A549 (cell line): ENCODE measurements at regions not wholly inside any gene's neighbourhood (a gene's known extent, or its start where the extent isn't known, plus 50 kb on each side); places are given as distances from the start of the nearest gene placed in this dataset.

ENCODE experiments used
- ATAC-seq, 2 experiments: fragments of 200-7000 bp in 1 of 2; fragments of >200 bp in 1 of 2; cut with Nextera tagmentation in 1 of 2; cut with Tn5 transposase in 1 of 2; 3 replicates each; pipeline versions ENCODE4 v1.8.0 to v1.9.1; 2018 to 2020; ENCODE audit warnings: mild to moderate bottlenecking in 1 of 2, moderate library complexity in 1 of 2
- CTCF ChIA-PET: fragments of 300-600 bp; sonication (Branson Sonifier 250); formaldehyde crosslinking; extraction: SDS; loops from one replicate; lab custom pipeline; 2021; ENCODE audit warnings: antibody characterized with exemption, inconsistent platforms; lab: Yijun Ruan, JAX
- POLR2A ChIA-PET: fragments of 350-600 bp; formaldehyde crosslinking; extraction: SDS; loops from one replicate; lab custom pipeline; 2021; ENCODE audit warnings: antibody characterized with exemption, inconsistent platforms; lab: Yijun Ruan, JAX
- DNase-seq, 2 experiments: peaks; one replicate each; pipeline versions ENCODE4 v3.0.0 to v3.0.0-alpha.2; 2011 to 2016; ENCODE audit warnings: low read depth in 1 of 2, low spot score in 1 of 2
- FAIRE-seq: peaks from 2 replicates; lab custom pipeline; 2011; peaks lifted over from hg19 to GRCh38; lab: Jason Lieb, UNC
- H3K27ac ChIP-seq, 2 experiments: fragments of >200 bp; sonication (Bioruptor Twin); formaldehyde crosslinking; 3 replicates each; pipeline ENCODE4 v1.5.1; 2016 to 2017
- H3K4me1 ChIP-seq: fragments of >200 bp; sonication (Bioruptor Twin); formaldehyde crosslinking; 3 replicates; pipeline ENCODE4 v1.6.1; 2016
- H3K4me2 ChIP-seq: fragments of >200 bp; sonication (Bioruptor Twin); formaldehyde crosslinking; 3 replicates; pipeline ENCODE4 v1.6.1; 2016
- H3K4me3 ChIP-seq: fragments of >200 bp; sonication (Bioruptor Twin); formaldehyde crosslinking; 3 replicates; pipeline ENCODE4 v1.5.1; 2016
- H3K9me3 ChIP-seq: fragments of >200 bp; sonication (Bioruptor Twin); formaldehyde crosslinking; 3 replicates; pipeline ENCODE4 v1.6.1; 2016
- BCL3 ChIP-seq: fragments of >200 bp; sonication (Bioruptor Twin); formaldehyde crosslinking; IDR thresholded peaks from 3 replicates; pipeline ENCODE4 v1.6.1; 2016
- CBX2 ChIP-seq: fragments of 200-600 bp; sonication (generic); IDR thresholded peaks from 2 replicates; pipeline ENCODE4 v1.6.1; 2016; ENCODE audit warnings: low read depth, mild to moderate bottlenecking, borderline replicate concordance
- CBX8 ChIP-seq: fragments of 200-600 bp; sonication (generic); IDR thresholded peaks from 2 replicates; pipeline ENCODE4 v1.6.1; 2016
- CTCF ChIP-seq: fragments of >200 bp; sonication (Bioruptor Twin); formaldehyde crosslinking; IDR thresholded peaks from 3 replicates; pipeline ENCODE4 v1.5.1; 2016
- EP300 ChIP-seq, 2 experiments: fragments of >200 bp; sonication (Bioruptor Twin); formaldehyde crosslinking; IDR thresholded peaks; 2 replicates in 1 of 2; 3 replicates in 1 of 2; pipeline ENCODE4 v1.6.1; 2016 to 2017
- ESRRA ChIP-seq: fragments of 150-350 bp; IDR thresholded peaks from 2 replicates; pipeline ENCODE4 v1.6.1; 2014; ENCODE audit warnings: mild to moderate bottlenecking, low read length, borderline replicate concordance
- FOSB ChIP-seq: fragments of 250-450 bp; sonication (Bioruptor Pico); IDR thresholded peaks from 2 replicates; pipeline ENCODE4 v1.5.0; 2020; ENCODE audit warnings: mild to moderate bottlenecking, moderate library complexity
- GATA3 ChIP-seq: IDR thresholded peaks from 2 replicates; pipeline ENCODE4 v1.6.1; 2012; ENCODE audit warnings: borderline replicate concordance
- HES2 ChIP-seq: fragments of >200 bp; sonication (Bioruptor Twin); formaldehyde crosslinking; IDR thresholded peaks from 2 replicates; pipeline ENCODE4 v1.6.1; 2016
- HEYL ChIP-seq: fragments of 250-450 bp; sonication (Bioruptor Pico); IDR thresholded peaks from 2 replicates; pipeline ENCODE4 v1.8.0; 2021; ENCODE audit warnings: mild to moderate bottlenecking, moderate library complexity
- HMGXB4 ChIP-seq: fragments of 250-450 bp; sonication (Bioruptor Pico); IDR thresholded peaks from 2 replicates; pipeline ENCODE4 v1.5.0; 2021; ENCODE audit warnings: mild to moderate bottlenecking, moderate library complexity, borderline replicate concordance
- HOXA7 ChIP-seq: fragments of 250-450 bp; sonication (Bioruptor Pico); IDR thresholded peaks from 2 replicates; pipeline ENCODE4 v1.5.0; 2020; ENCODE audit warnings: mild to moderate bottlenecking, moderate library complexity
- HOXB5 ChIP-seq: fragments of 250-450 bp; sonication (Bioruptor Pico); IDR thresholded peaks from 2 replicates; pipeline ENCODE4 v1.5.0; 2020; ENCODE audit warnings: mild to moderate bottlenecking, moderate library complexity
- KDM5A ChIP-seq: fragments of 200-600 bp; sonication (generic); IDR thresholded peaks from 2 replicates; pipeline ENCODE4 v1.6.1; 2016; ENCODE audit warnings: antibody characterized with exemption, mild to moderate bottlenecking
- MYC ChIP-seq: IDR thresholded peaks from 2 replicates; pipeline ENCODE4 v1.6.1; 2012; ENCODE audit warnings: mild to moderate bottlenecking, inconsistent platforms, low read length, improper control_type of control experiment, borderline replicate concordance
- NFE2L2 ChIP-seq: fragments of 150-350 bp; conservative IDR thresholded peaks from 2 replicates; pipeline ENCODE4 v1.6.1; 2014; ENCODE audit warnings: low read length
- NR3C1 ChIP-seq: fragments of >200 bp; sonication (Bioruptor Twin); formaldehyde crosslinking; IDR thresholded peaks from 3 replicates; pipeline ENCODE4 v1.6.1; 2017
- PHF8 ChIP-seq: fragments of 200-600 bp; sonication (generic); IDR thresholded peaks from 2 replicates; pipeline ENCODE4 v1.6.1; 2016; ENCODE audit warnings: low read depth, mild to moderate bottlenecking, antibody characterized with exemption, moderate library complexity, borderline replicate concordance
- POLR2A ChIP-seq: IDR thresholded peaks from 2 replicates; pipeline ENCODE4 v1.6.1; 2012; ENCODE audit warnings: mild to moderate bottlenecking, low read length
- RAD21 ChIP-seq, 2 experiments: fragments of >200 bp in 1 of 2; sonication (Bioruptor Twin) in 1 of 2; formaldehyde crosslinking in 1 of 2; IDR thresholded peaks in 1 of 2; conservative IDR thresholded peaks in 1 of 2; 2 replicates in 1 of 2; 3 replicates in 1 of 2; pipeline ENCODE4 v1.6.1; 2012 to 2018; ENCODE audit warnings: inconsistent platforms in 1 of 2
- RARB ChIP-seq: fragments of 250-450 bp; sonication (Bioruptor Pico); IDR thresholded peaks from 2 replicates; pipeline ENCODE4 v1.8.0; 2021; ENCODE audit warnings: mild to moderate bottlenecking, moderate library complexity
- RCOR1 ChIP-seq: fragments of 150-350 bp; IDR thresholded peaks from 2 replicates; pipeline ENCODE4 v1.6.1; 2014; ENCODE audit warnings: antibody characterized with exemption, low read length, low read depth
- REST ChIP-seq: fragments of 200-600 bp; sonication (generic); IDR thresholded peaks from 2 replicates; pipeline ENCODE4 v1.6.1; 2016; ENCODE audit warnings: antibody characterized with exemption, mild to moderate bottlenecking, moderate library complexity
- RFX5 ChIP-seq: fragments of 450-650 bp; IDR thresholded peaks from 2 replicates; pipeline ENCODE4 v1.7.1; 2014; ENCODE audit warnings: antibody characterized with exemption, mild to moderate bottlenecking, moderate library complexity
- RNF2 ChIP-seq: fragments of 200-600 bp; sonication (generic); IDR thresholded peaks from 2 replicates; pipeline ENCODE4 v1.6.1; 2016; ENCODE audit warnings: low read depth, mild to moderate bottlenecking, antibody characterized with exemption, moderate library complexity, borderline replicate concordance
- SREBF2 ChIP-seq: fragments of 450-650 bp; IDR thresholded peaks from 2 replicates; pipeline ENCODE4 v1.6.1; 2014; ENCODE audit warnings: mild to moderate bottlenecking, moderate library complexity
- TP53 ChIP-seq: fragments of 250-450 bp; sonication (Bioruptor Pico); IDR thresholded peaks from 2 replicates; pipeline ENCODE4 v1.5.0; 2021; ENCODE audit warnings: mild to moderate bottlenecking, moderate library complexity
- WGBS: methylation state at CpG from one replicate; pipeline ENCODE4 v1.1.6; 2017; ENCODE audit errors: missing lambda C conversion rate; 5-methylcytosine and 5-hydroxymethylcytosine counted together

GRCh38 chr2:144711630-144712549 is 192.0 kb upstream of the ZEB2 start:
- ATAC-seq: no peak
- POLR2A ChIA-PET: no interaction called here
- Histone ChIP-seq H3K4me2 (no peak overlapping the region), H3K4me3 (no peak overlapping the region), H3K9me3 (no peaks in the 10 kb centered on the region), H3K4me1 (no peaks in the 10 kb centered on the region), H3K27ac (no peak overlapping the region)
- no peak for DNase-seq
- TF ChIP-seq RNF2: no peak
- no peak for TF ChIP-seq SREBF2
- TF ChIP-seq CTCF: no peak
- TF ChIP-seq NFE2L2: no peak
- no peak for TF ChIP-seq RARB (CRISPR knock-in tag)
- no peak for TF ChIP-seq NR3C1
- TF ChIP-seq ESRRA: no peak
- TF ChIP-seq FOSB: no peak
- no peak for TF ChIP-seq KDM5A
- no peak for TF ChIP-seq REST
- no peak for TF ChIP-seq PHF8
- TF ChIP-seq HOXA7: no peak
- TF ChIP-seq HOXB5 (CRISPR knock-in tag): no peak
- no peak for TF ChIP-seq HEYL (CRISPR knock-in tag)
- TF ChIP-seq TP53 (CRISPR knock-in tag): no peak
- CTCF ChIA-PET: no interaction called here
- no peak for FAIRE-seq
- WGBS: 80% methylated on average over 7 of the region's 7 CpGs

- no peak for TF ChIP-seq HES2
- TF ChIP-seq HOXA7: no peak
- no peak for TF ChIP-seq BCL3
- no peak for TF ChIP-seq RAD21 (conservative IDR thresholded peaks at IDR 0.05 in 1 of 2, IDR thresholded peaks at IDR 0.05 in 1 of 2)
- TF ChIP-seq POLR2A: no peak
- TF ChIP-seq HMGXB4 (CRISPR knock-in tag): no peak
- TF ChIP-seq CBX2: no peak
- no peak for TF ChIP-seq GATA3
- no peak for TF ChIP-seq KDM5A
- TF ChIP-seq EP300 (IDR thresholded peaks at IDR 0.05): no peak
- no peak for TF ChIP-seq CBX8
- TF ChIP-seq HEYL (CRISPR knock-in tag): no peak
- no peak for TF ChIP-seq RFX5
- TF ChIP-seq RCOR1: no peak
- TF ChIP-seq MYC: no peak
- no peak for TF ChIP-seq HOXB5 (CRISPR knock-in tag)
- ChIA-PET POLR2A (no interaction called here), CTCF (no interaction called here)
- DNase-seq (no peak), ATAC-seq (no peak), FAIRE-seq (no peak)
- Histone ChIP-seq H3K4me3 (no peak overlapping the region), H3K27ac (no peak overlapping the region), H3K4me1 (no peaks in the 10 kb centered on the region), H3K4me2 (no peak overlapping the region), H3K9me3 (no peaks in the 10 kb centered on the region)
Measured at GRCh38 chr2:144711084-144711483, 191.2 kb upstream of the ZEB2 start.
